Mesendoderm (in vitro differentiated cells): ENCODE measurements at regions not wholly inside any gene's neighbourhood (a gene's known extent, or its start where the extent isn't known, plus 50 kb on each side); places are given as distances from the start of the nearest gene placed in this dataset.

ENCODE experiments used
- DNase-seq: peaks from one replicate; pipeline ENCODE4 v3.0.0; 2013
- H2AK5ac ChIP-seq: 2 replicates; pipeline ENCODE4 v1.6.1; 2013; ENCODE audit warnings: low read length, inconsistent platforms
- H2BK120ac ChIP-seq: 2 replicates; pipeline ENCODE4 v1.6.1; 2013; ENCODE audit warnings: low read depth, mild to moderate bottlenecking, low read length, moderate library complexity, mixed read lengths
- H2BK15ac ChIP-seq: replicated peaks from 2 replicates; pipeline ENCODE4 v1.6.1; 2013; ENCODE audit warnings: low read depth, mild to moderate bottlenecking, moderate library complexity
- H2BK5ac ChIP-seq: 2 replicates; pipeline ENCODE4 v1.6.1; 2013; ENCODE audit warnings: low read length, inconsistent platforms
- H3K18ac ChIP-seq: 2 replicates; pipeline ENCODE4 v1.6.1; 2013; ENCODE audit warnings: mild to moderate bottlenecking, low read length, mixed read lengths
- H3K23ac ChIP-seq: one replicate; pipeline ENCODE4 v1.6.1; 2013; ENCODE audit warnings: low read length
- H3K27ac ChIP-seq: 2 replicates; pipeline ENCODE4 v1.5.1; 2013; ENCODE audit warnings: low read depth, mild to moderate bottlenecking, inconsistent platforms, low read length, moderate library complexity
- H3K27me3 ChIP-seq: 2 replicates; pipeline ENCODE4 v1.6.1; 2013; ENCODE audit warnings: low read length, control low read depth, mild to moderate bottlenecking, inconsistent platforms; ENCODE audit not compliant: insufficient read depth, poor library complexity
- H3K36me3 ChIP-seq: 2 replicates; pipeline ENCODE4 v1.6.1; 2013; ENCODE audit warnings: low read length, inconsistent platforms; ENCODE audit not compliant: control insufficient read depth, insufficient read depth
- H3K4ac ChIP-seq: one replicate; pipeline ENCODE4 v1.6.1; 2013; ENCODE audit warnings: low read depth, mild to moderate bottlenecking, low read length, moderate library complexity
- H3K4me1 ChIP-seq: 2 replicates; pipeline ENCODE4 v1.6.1; 2013; ENCODE audit warnings: low read depth, low read length, inconsistent platforms; ENCODE audit not compliant: control insufficient read depth
- H3K4me2 ChIP-seq: 2 replicates; pipeline ENCODE4 v1.6.1; 2013; ENCODE audit warnings: low read length
- H3K4me3 ChIP-seq: 2 replicates; pipeline ENCODE4 v1.5.1; 2013; ENCODE audit warnings: mild to moderate bottlenecking, low read length
- H3K56ac ChIP-seq: one replicate; pipeline ENCODE4 v1.6.1; 2013; ENCODE audit warnings: low read length
- H3K79me1 ChIP-seq: 2 replicates; pipeline ENCODE4 v1.6.1; 2013; ENCODE audit warnings: low read length, inconsistent platforms
- H3K79me2 ChIP-seq: 2 replicates; pipeline ENCODE4 v1.6.1; 2013; ENCODE audit warnings: mild to moderate bottlenecking, low read length; ENCODE audit not compliant: control insufficient read depth, insufficient read depth
- H3K9ac ChIP-seq: 2 replicates; pipeline ENCODE4 v1.6.1; 2013; ENCODE audit warnings: low read length, inconsistent platforms
- H4K5ac ChIP-seq: one replicate; pipeline ENCODE4 v1.6.1; 2013; ENCODE audit warnings: low read length
- H4K8ac ChIP-seq: one replicate; pipeline ENCODE4 v1.6.1; 2013; ENCODE audit warnings: low read depth, mild to moderate bottlenecking, control low read depth, low read length, moderate library complexity
- WGBS: extraction: QIAGEN DNeasy Blood & Tissue Kit; methylation state at CpG from one replicate; pipeline ENCODE4 v1.1.7; 2013; ENCODE audit warnings: low lambda C conversion rate, missing lambda C conversion rate; ENCODE audit not compliant: insufficient coverage; ENCODE audit errors: extremely low coverage; 5-methylcytosine and 5-hydroxymethylcytosine counted together

- Histone ChIP-seq H2AK5ac (no peak overlapping the region), H2BK120ac (no peak overlapping the region), H4K5ac (no peak overlapping the region), H4K8ac (no peak overlapping the region), H3K4me3 (no peak overlapping the region), H3K56ac (no peak overlapping the region), H3K79me2 (no peaks in the 10 kb centered on the region), H3K18ac (no peak overlapping the region), H3K23ac (no peak overlapping the region), H3K36me3 (no peaks in the 10 kb centered on the region), H3K27ac (no peak overlapping the region), H3K4me2 (no peak overlapping the region), H2BK5ac (no peak overlapping the region), H3K4ac (no peak overlapping the region), H2BK15ac (no peak overlapping the region), H3K4me1 (no peaks in the 10 kb centered on the region), H3K9ac (no peak overlapping the region), H3K79me1 (no peaks in the 10 kb centered on the region), H3K27me3 (no peaks in the 10 kb centered on the region)
- peak; percentile 40 for DNase-seq
- no CpG with 5 or more reads among the region's 3 CpGs for WGBS
Measured at GRCh38 chr9:29806937-29807618, 2233.8 kb upstream of the C9orf72 start.

- DNase-seq, result no peak
- Histone ChIP-seq H3K27ac (no peak overlapping the region), H3K79me1 (no peaks in the 10 kb centered on the region), H3K27me3 (no peaks in the 10 kb centered on the region), H3K18ac (no peak overlapping the region), H3K36me3 (no peaks in the 10 kb centered on the region), H3K56ac (no peak overlapping the region), H3K79me2 (no peaks in the 10 kb centered on the region), H2AK5ac (no peak overlapping the region), H3K4me2 (no peak overlapping the region), H4K8ac (no peak overlapping the region), H3K23ac (no peak overlapping the region), H2BK5ac (no peak overlapping the region), H3K4me1 (no peaks in the 10 kb centered on the region), H3K4me3 (no peak overlapping the region), H3K9ac (no peak overlapping the region), H2BK120ac (no peak overlapping the region), H3K4ac (no peak overlapping the region), H2BK15ac (no peak overlapping the region), H4K5ac (no peak overlapping the region)
- no CpG with 5 or more reads among the region's 6 CpGs for WGBS
Measured at GRCh38 chr9:29816954-29817703, 2243.8 kb upstream of the C9orf72 start.

- Histone ChIP-seq H3K23ac (no peak overlapping the region), H3K79me1 (no peaks in the 10 kb centered on the region), H3K9ac (no peak overlapping the region), H3K79me2 (no peaks in the 10 kb centered on the region), H4K8ac (no peak overlapping the region), H3K4ac (no peak overlapping the region), H3K4me1 (no peaks in the 10 kb centered on the region), H3K56ac (no peak overlapping the region), H2BK5ac (no peak overlapping the region), H3K4me3 (no peak overlapping the region), H2BK15ac (no peak overlapping the region), H3K18ac (no peak overlapping the region), H2BK120ac (no peak overlapping the region), H4K5ac (no peak overlapping the region), H3K36me3 (no peaks in the 10 kb centered on the region), H3K4me2 (no peak overlapping the region), H3K27me3 (no peaks in the 10 kb centered on the region), H3K27ac (no peak overlapping the region), H2AK5ac (no peak overlapping the region)
- WGBS, result no CpG with 5 or more reads among the region's 3 CpGs
- no peak for DNase-seq
Measured at GRCh38 chr9:29822458-29822857, 2249.2 kb upstream of the C9orf72 start.

GRCh38 chr9:29826421-29826820, 2253.1 kb upstream of the C9orf72 start:
- Histone ChIP-seq H3K27me3 (no peaks in the 10 kb centered on the region), H3K79me1 (no peaks in the 10 kb centered on the region), H2BK120ac (no peak overlapping the region), H3K4ac (no peak overlapping the region), H4K5ac (no peak overlapping the region), H3K23ac (no peak overlapping the region), H2BK5ac (no peak overlapping the region), H3K56ac (no peak overlapping the region), H4K8ac (no peak overlapping the region), H3K36me3 (no peaks in the 10 kb centered on the region), H3K4me3 (no peak overlapping the region), H2AK5ac (no peak overlapping the region), H3K79me2 (no peaks in the 10 kb centered on the region), H2BK15ac (no peak overlapping the region), H3K4me1 (no peaks in the 10 kb centered on the region), H3K27ac (no peak overlapping the region), H3K9ac (no peak overlapping the region), H3K4me2 (no peak overlapping the region), H3K18ac (no peak overlapping the region)
- no peak for DNase-seq
- WGBS, result no CpG with 5 or more reads among the region's 23 CpGs

GRCh38 chr9:29830821-29831220, 2257.5 kb upstream of the C9orf72 start:
- no peak overlapping the region for H4K8ac ChIP-seq
- no peak overlapping the region for H3K18ac ChIP-seq
- H3K4ac ChIP-seq, result no peak overlapping the region
- no peak overlapping the region for H2BK15ac ChIP-seq
- H3K9ac ChIP-seq, result no peak overlapping the region
- no CpG with 5 or more reads among the region's 6 CpGs for WGBS
- no peaks in the 10 kb centered on the region for H3K4me1 ChIP-seq
- DNase-seq, result peak; percentile 81
- no peaks in the 10 kb centered on the region for H3K27me3 ChIP-seq
- H3K36me3 ChIP-seq, result no peaks in the 10 kb centered on the region
- no peak overlapping the region for H2BK5ac ChIP-seq
- H4K5ac ChIP-seq, result no peak overlapping the region
- no peaks in the 10 kb centered on the region for H3K79me2 ChIP-seq
- no peak overlapping the region for H3K4me3 ChIP-seq
- no peaks in the 10 kb centered on the region for H3K79me1 ChIP-seq
- no peak overlapping the region for H3K23ac ChIP-seq
- H2AK5ac ChIP-seq, result no peak overlapping the region
- no peak overlapping the region for H2BK120ac ChIP-seq
- no peak overlapping the region for H3K56ac ChIP-seq
- H3K4me2 ChIP-seq, result no peak overlapping the region
- H3K27ac ChIP-seq, result no peak overlapping the region
